GM12892 (cell line): ENCODE measurements at regions not wholly inside any gene's neighbourhood (a gene's known extent, or its start where the extent isn't known, plus 50 kb on each side); places are given as distances from the start of the nearest gene placed in this dataset.

Experiments
- POLR2AphosphoS5 ChIP-seq: IDR thresholded peaks from 2 replicates; pipeline ENCODE4 v1.6.1; 2011; ENCODE audit warnings: low read depth, low read length, control low read depth
- TAF1 ChIP-seq: IDR thresholded peaks from 2 replicates; pipeline ENCODE4 v1.6.1; 2011; ENCODE audit warnings: low read depth, mild to moderate bottlenecking, control low read depth, low read length, borderline replicate concordance

DNA sequence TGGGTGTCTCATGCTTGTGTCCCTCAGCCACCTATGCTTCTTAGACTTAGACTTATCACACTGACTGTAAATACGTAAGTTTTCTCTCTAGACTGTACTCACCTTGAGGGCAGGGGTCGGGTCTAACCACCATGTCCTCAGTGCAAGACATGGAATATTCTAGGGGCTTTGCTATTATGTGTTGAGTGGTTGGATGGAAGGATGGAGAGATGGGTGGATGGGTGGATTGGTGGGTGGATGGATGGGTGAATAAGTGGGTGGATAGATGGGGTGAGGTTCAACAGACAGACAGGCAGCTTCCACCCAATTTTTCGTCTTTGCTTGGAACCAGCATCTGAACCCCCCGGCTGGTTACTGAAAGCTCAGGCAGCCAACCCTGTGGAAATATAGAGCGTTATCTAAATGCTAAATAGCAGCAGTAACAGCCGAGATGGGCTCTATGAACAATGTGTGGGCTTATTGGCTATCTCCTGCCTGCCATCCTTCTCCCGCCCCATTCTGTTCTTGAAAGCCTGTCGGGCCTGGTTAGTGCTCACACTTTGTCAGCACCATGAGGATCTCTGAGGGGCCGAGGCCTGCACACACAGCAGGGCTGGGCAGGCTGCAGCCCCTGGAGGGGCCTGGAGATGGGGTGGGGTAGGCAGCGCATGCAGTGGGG is 130.7 kb downstream of the ACTL8 start:
- TF ChIP-seq POLR2AphosphoS5 (no peak), TAF1 (no peak)
